GM23248 (cell line): ENCODE measurements at regions not wholly inside any gene's neighbourhood (a gene's known extent, or its start where the extent isn't known, plus 50 kb on each side); places are given as distances from the start of the nearest gene placed in this dataset.

ENCODE experiments used
- DNase-seq: peaks from one replicate; pipeline ENCODE4 v3.0.0-alpha.2; 2015
- H2AFZ ChIP-seq: fragments of 200-600 bp; sonication (generic); 2 replicates; pipeline ENCODE4 v1.6.1; 2016; ENCODE audit warnings: antibody characterized with exemption
- H3F3A ChIP-seq: fragments of 200-600 bp; sonication (generic); 2 replicates; pipeline ENCODE4 v1.6.1; 2016; ENCODE audit warnings: mild to moderate bottlenecking, antibody characterized with exemption, mixed run types; ENCODE audit not compliant: insufficient read depth
- H3K27ac ChIP-seq: fragments of 200-600 bp; sonication (generic); 2 replicates; pipeline ENCODE4 v1.5.1; 2016; ENCODE audit warnings: mild to moderate bottlenecking
- H3K27me3 ChIP-seq: fragments of 200-600 bp; sonication (generic); replicated peaks from 2 replicates; pipeline ENCODE4 v1.6.1; 2016; ENCODE audit warnings: mild to moderate bottlenecking; ENCODE audit not compliant: insufficient read depth
- H3K36me3 ChIP-seq: fragments of 200-600 bp; sonication (generic); 2 replicates; pipeline ENCODE4 v1.6.1; 2016; ENCODE audit warnings: low read depth, mild to moderate bottlenecking
- H3K4me1 ChIP-seq: fragments of 200-600 bp; sonication (generic); 2 replicates; pipeline ENCODE4 v1.6.1; 2016; ENCODE audit warnings: mild to moderate bottlenecking; ENCODE audit not compliant: insufficient read depth
- H3K4me2 ChIP-seq: fragments of 200-600 bp; sonication (generic); one replicate; pipeline ENCODE4 v1.6.1; 2016; ENCODE audit warnings: mild to moderate bottlenecking; ENCODE audit not compliant: unreplicated experiment
- H3K4me3 ChIP-seq: fragments of 200-600 bp; sonication (generic); 2 replicates; pipeline ENCODE4 v1.5.1; 2016; ENCODE audit warnings: mild to moderate bottlenecking
- H3K79me2 ChIP-seq: fragments of 200-600 bp; sonication (generic); 2 replicates; pipeline ENCODE4 v1.6.1; 2016; ENCODE audit warnings: mild to moderate bottlenecking; ENCODE audit not compliant: insufficient read depth
- H3K9ac ChIP-seq: fragments of 200-600 bp; sonication (generic); 2 replicates; pipeline ENCODE4 v1.6.1; 2016; ENCODE audit warnings: mild to moderate bottlenecking
- H3K9me2 ChIP-seq: fragments of 200-600 bp; sonication (generic); 2 replicates; pipeline ENCODE4 v1.6.1; 2016; ENCODE audit warnings: mixed run types, mild to moderate bottlenecking, moderate library complexity; ENCODE audit not compliant: insufficient read depth
- H3K9me3 ChIP-seq: fragments of 200-600 bp; sonication (generic); one replicate; pipeline ENCODE4 v1.6.1; 2017; ENCODE audit warnings: low read depth
- H4K20me1 ChIP-seq: fragments of 200-600 bp; sonication (generic); 2 replicates; pipeline ENCODE4 v1.6.0; 2016; ENCODE audit not compliant: insufficient read depth
- EZH2 ChIP-seq: fragments of 200-600 bp; sonication (generic); IDR thresholded peaks from 2 replicates; pipeline ENCODE4 v1.6.1; 2018; ENCODE audit warnings: antibody characterized with exemption, mild to moderate bottlenecking; ENCODE audit not compliant: insufficient read depth, poor library complexity, severe bottlenecking
- EZH2phosphoT487 ChIP-seq: fragments of 200-600 bp; sonication (generic); IDR thresholded peaks from 2 replicates; pipeline ENCODE4 v1.6.1; 2018; ENCODE audit warnings: antibody characterized with exemption, moderate library complexity, mild to moderate bottlenecking, low read depth; ENCODE audit not compliant: insufficient read depth
- WGBS, 2 experiments: methylation state at CpG; one replicate each; pipeline ENCODE4 v1.1.6; 2015 to 2017; ENCODE audit warnings: low lambda C conversion rate in 2 of 2, low coverage in 1 of 2; ENCODE audit errors: missing lambda C conversion rate in 2 of 2; 5-methylcytosine and 5-hydroxymethylcytosine counted together
- in situ Hi-C: fragments of 300-500 bp; cut with MboI; formaldehyde crosslinking; loops from 2 replicates; pipeline ENCODE4 v1.15.0; 2020

GRCh38 chr3:104746056-104746455, 620.7 kb upstream of the ALCAM start:
- peaks cover 11% of the 10 kb centered on the region for H3K4me1 ChIP-seq
- no peaks in the 10 kb centered on the region for H3K36me3 ChIP-seq
- H3K9me2 ChIP-seq: no peaks in the 10 kb centered on the region
- H3K9me3 ChIP-seq: no peaks in the 10 kb centered on the region
- peak overlapping the region; percentile 42 for H3K4me2 ChIP-seq
- in situ Hi-C loops: no loop called here
- no peaks in the 10 kb centered on the region for H3F3A ChIP-seq
- DNase-seq: peak; percentile 47
- H3K27ac ChIP-seq: no peak overlapping the region
- H4K20me1 ChIP-seq: no peaks in the 10 kb centered on the region
- no peaks in the 10 kb centered on the region for H3K27me3 ChIP-seq
- H3K9ac ChIP-seq: no peak overlapping the region
- no peaks in the 10 kb centered on the region for H3K79me2 ChIP-seq
- no peak overlapping the region for H3K4me3 ChIP-seq
- no peak for TF ChIP-seq EZH2phosphoT487
- TF ChIP-seq EZH2: no peak
- H2AFZ ChIP-seq: no peak overlapping the region

- Histone ChIP-seq H3K4me2 (no peak overlapping the region), H3K27ac (no peak overlapping the region)
- WGBS, 2 experiments: 7 to 16% methylated on average over 4 of the region's 4 CpGs
These were observed 616.1 kb upstream of the ALCAM start for GRCh38 chr3:104750581-104750980.

DNA sequence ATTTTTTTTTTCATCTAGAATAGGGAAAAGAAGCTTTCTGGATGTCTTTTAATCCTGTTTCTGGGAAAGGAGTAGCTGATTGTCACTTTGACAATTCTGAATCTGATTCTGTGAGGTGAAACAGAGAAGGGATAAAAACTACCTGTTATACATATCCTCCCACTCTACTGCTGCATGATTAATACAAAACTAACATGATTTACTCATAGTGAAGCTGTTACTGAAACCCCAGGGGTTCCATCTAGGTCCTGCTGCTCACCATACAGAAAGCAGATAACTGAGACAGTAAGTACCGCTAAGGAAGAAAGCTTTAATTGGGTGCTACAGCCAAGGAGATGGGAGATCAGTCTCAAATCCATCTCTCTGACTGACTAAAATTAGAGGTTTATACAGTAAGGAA, 610.9 kb upstream of the ALCAM start:
- no peaks in the 10 kb centered on the region for H3K36me3 ChIP-seq
- H3K27me3 ChIP-seq: no peaks in the 10 kb centered on the region
- no peak for DNase-seq
- no peaks in the 10 kb centered on the region for H3F3A ChIP-seq
- H3K9me3 ChIP-seq: no peaks in the 10 kb centered on the region
- H3K9ac ChIP-seq: no peak overlapping the region
- H2AFZ ChIP-seq: no peak overlapping the region
- H3K9me2 ChIP-seq: no peaks in the 10 kb centered on the region
- in situ Hi-C loops: no loop called here
- no peak overlapping the region for H3K4me3 ChIP-seq
- H4K20me1 ChIP-seq: no peaks in the 10 kb centered on the region
- H3K4me1 ChIP-seq: no peaks in the 10 kb centered on the region
- H3K79me2 ChIP-seq: no peaks in the 10 kb centered on the region
- TF ChIP-seq EZH2 (no peak), EZH2phosphoT487 (no peak)
- no peak overlapping the region for H3K4me2 ChIP-seq
- H3K27ac ChIP-seq: no peak overlapping the region
- 78 to 81% methylated on average over 1 of the region's 1 CpG for WGBS, 2 experiments

More at GRCh38 chr3:104750581-104750980, 616.1 kb upstream of the ALCAM start:
- TF ChIP-seq EZH2 (no peak), EZH2phosphoT487 (no peak)
- Histone ChIP-seq H3F3A (no peaks in the 10 kb centered on the region), H3K9me3 (no peaks in the 10 kb centered on the region), H3K9me2 (no peaks in the 10 kb centered on the region), H3K4me3 (no peak overlapping the region), H4K20me1 (no peaks in the 10 kb centered on the region), H3K9ac (no peak overlapping the region), H3K4me1 (peaks cover 11% of the 10 kb centered on the region), H2AFZ (peak overlapping the region; percentile 23; the same call in 1 of the 2 replicates), H3K27me3 (no peaks in the 10 kb centered on the region), H3K79me2 (no peaks in the 10 kb centered on the region), H3K36me3 (no peaks in the 10 kb centered on the region)
- DNase-seq: peak; percentile 6
- in situ Hi-C loops: no loop called here

- DNase-seq: peak; percentile 4
- in situ Hi-C loops: no loop called here
- Histone ChIP-seq H3K9me2 (no peaks in the 10 kb centered on the region), H3K27ac (no peak overlapping the region), H3K9me3 (no peaks in the 10 kb centered on the region), H3K9ac (no peak overlapping the region), H4K20me1 (no peaks in the 10 kb centered on the region), H3K79me2 (no peaks in the 10 kb centered on the region), H2AFZ (no peak overlapping the region), H3K36me3 (no peaks in the 10 kb centered on the region), H3K4me2 (no peak overlapping the region), H3K4me1 (0 out of 2 replicates have a peak, but pooled peaks cover 3% of the 10 kb centered on the region), H3K4me3 (no peak overlapping the region), H3K27me3 (no peaks in the 10 kb centered on the region), H3F3A (no peaks in the 10 kb centered on the region)
- TF ChIP-seq EZH2 (no peak), EZH2phosphoT487 (no peak)
These were observed 603.7 kb upstream of the ALCAM start for GRCh38 chr3:104763007-104763406.

- no peak for TF ChIP-seq EZH2
- TF ChIP-seq EZH2phosphoT487: no peak
- H3K4me3 ChIP-seq: no peak overlapping the region
- H3K9ac ChIP-seq: no peak overlapping the region
- no peak overlapping the region for H3K27ac ChIP-seq
- no peaks in the 10 kb centered on the region for H3F3A ChIP-seq
- H4K20me1 ChIP-seq: no peaks in the 10 kb centered on the region
- H3K27me3 ChIP-seq: no peaks in the 10 kb centered on the region
- no peak overlapping the region for H2AFZ ChIP-seq
- H3K4me1 ChIP-seq: 0 out of 2 replicates have a peak, but pooled peaks cover 3% of the 10 kb centered on the region
- H3K9me3 ChIP-seq: no peaks in the 10 kb centered on the region
- H3K9me2 ChIP-seq: no peaks in the 10 kb centered on the region
- no peaks in the 10 kb centered on the region for H3K36me3 ChIP-seq
- WGBS, 2 experiments: 13 to 16% methylated on average over 4 of the region's 4 CpGs
- no peaks in the 10 kb centered on the region for H3K79me2 ChIP-seq
- DNase-seq: no peak
- H3K4me2 ChIP-seq: no peak overlapping the region
- in situ Hi-C loops: no loop called here
These were observed 602.2 kb upstream of the ALCAM start for GRCh38 chr3:104764496-104764895.
